Prostate gland (tissue), 2 donors: ENCODE measurements at regions not wholly inside any gene's neighbourhood (a gene's known extent, or its start where the extent isn't known, plus 50 kb on each side); places are given as distances from the start of the nearest gene placed in this dataset.

Experiments used
- CTCF ChIP-seq, 4 experiments: fragments of 200-600 bp in 2 of 4; fragments of 450-650 bp in 2 of 4; sonication (generic) in 2 of 4; IDR thresholded peaks; 1 replicate in 3 of 4; 2 replicates in 1 of 4; pipeline ENCODE4 v1.5.1; 2016 to 2019; ENCODE audit warnings: antibody characterized with exemption in 4 of 4, mild to moderate bottlenecking in 2 of 4, moderate library complexity in 2 of 4
- POLR2A ChIP-seq: fragments of 450-650 bp; IDR thresholded peaks from one replicate; pipeline ENCODE4 v1.6.1; 2016; ENCODE audit warnings: antibody characterized with exemption, mild to moderate bottlenecking
- POLR2AphosphoS5 ChIP-seq: sonication (generic); formaldehyde crosslinking; IDR thresholded peaks from one replicate; pipeline ENCODE4 v1.6.1; 2017; ENCODE audit warnings: antibody characterized with exemption

GRCh38 chr1:192003295-192004077 lies 154.8 kb upstream of the RGS18 start:
- no peak for TF ChIP-seq CTCF (IDR thresholded peaks at IDR 0.05)
- TF ChIP-seq POLR2AphosphoS5, result no peak
- no peak for TF ChIP-seq POLR2A
